Liver (tissue), 8 donors: ENCODE measurements at regions not wholly inside any gene's neighbourhood (a gene's known extent, or its start where the extent isn't known, plus 50 kb on each side); places are given as distances from the start of the nearest gene placed in this dataset.

Source experiments
- DNase-seq: peaks from one replicate; pipeline ENCODE4 v3.0.0-alpha.2; 2017; ENCODE audit warnings: low spot score
- H3K27ac ChIP-seq, 2 donors: one replicate each; pipeline ENCODE4 v1.7.0; 2013; ENCODE audit warnings: inconsistent platforms in 2 of 2, low read length in 2 of 2, control low read depth in 1 of 2, low read depth in 1 of 2, mild to moderate bottlenecking in 1 of 2
- H3K27me3 ChIP-seq, 4 donors: one replicate each; pipeline versions ENCODE4 v1.6.1 to v1.7.0; 2013; ENCODE audit warnings: low read length in 3 of 4, inconsistent platforms in 1 of 4, mild to moderate bottlenecking in 1 of 4, moderate library complexity in 1 of 4; ENCODE audit not compliant: control insufficient read depth in 4 of 4, insufficient read depth in 4 of 4
- H3K36me3 ChIP-seq, 4 donors: one replicate each; pipeline versions ENCODE4 v1.6.1 to v1.7.0; 2013; ENCODE audit warnings: low read length in 3 of 4, mild to moderate bottlenecking in 3 of 4, low read depth in 1 of 4, moderate library complexity in 1 of 4; ENCODE audit not compliant: control insufficient read depth in 4 of 4, insufficient read depth in 3 of 4
- H3K4me1 ChIP-seq, 4 donors: one replicate each; pipeline versions ENCODE4 v1.6.1 to v1.7.0; 2013; ENCODE audit warnings: low read length in 3 of 4, mild to moderate bottlenecking in 3 of 4, moderate library complexity in 1 of 4; ENCODE audit not compliant: control insufficient read depth in 4 of 4, insufficient read depth in 4 of 4
- H3K4me3 ChIP-seq, 3 donors: one replicate each; pipeline versions ENCODE4 v1.6.1 to v1.7.0; 2013; ENCODE audit warnings: low read length in 3 of 3, control low read depth in 1 of 3, low read depth in 1 of 3, mild to moderate bottlenecking in 1 of 3
- H3K9ac ChIP-seq, 2 donors: one replicate each; pipeline ENCODE4 v1.7.0; 2013; ENCODE audit warnings: low read length in 2 of 2, mild to moderate bottlenecking in 2 of 2, moderate library complexity in 2 of 2, control low read depth in 1 of 2, low read depth in 1 of 2
- H3K9me3 ChIP-seq, 4 donors: one replicate each; pipeline versions ENCODE4 v1.6.1 to v1.7.0; 2013; ENCODE audit warnings: low read length in 3 of 4; ENCODE audit not compliant: control insufficient read depth in 4 of 4
- EGR1 ChIP-seq, 2 donors: IDR thresholded peaks; 2 replicates each; pipeline ENCODE4 v1.6.1; 2016 to 2018; ENCODE audit warnings: antibody characterized with exemption in 2 of 2, low read depth in 2 of 2
- FOXA1 ChIP-seq: IDR thresholded peaks from 2 replicates; pipeline ENCODE4 v1.6.1; 2016; ENCODE audit warnings: antibody characterized with exemption
- FOXA2 ChIP-seq: IDR thresholded peaks from 2 replicates; pipeline ENCODE4 v1.6.1; 2016; ENCODE audit warnings: antibody characterized with exemption
- GABPA ChIP-seq, 2 donors: IDR thresholded peaks in 1 of 2; conservative IDR thresholded peaks in 1 of 2; 2 replicates each; pipeline ENCODE4 v1.6.1; 2016; ENCODE audit warnings: antibody characterized with exemption in 2 of 2, mild to moderate bottlenecking in 1 of 2, moderate library complexity in 1 of 2
- HNF4A ChIP-seq, 2 donors: conservative IDR thresholded peaks; 2 replicates each; pipeline ENCODE4 v1.6.1; 2016; ENCODE audit warnings: antibody characterized with exemption in 2 of 2, mild to moderate bottlenecking in 2 of 2
- HNF4G ChIP-seq: IDR thresholded peaks from 2 replicates; pipeline ENCODE4 v1.6.1; 2016; ENCODE audit warnings: antibody characterized with exemption
- JUND ChIP-seq, 2 donors: IDR thresholded peaks; 2 replicates each; pipeline ENCODE4 v1.6.1; 2016; ENCODE audit warnings: antibody characterized with exemption in 2 of 2
- MAX ChIP-seq: IDR thresholded peaks from 2 replicates; pipeline ENCODE4 v1.6.1; 2016; ENCODE audit warnings: antibody characterized with exemption
- NR2F2 ChIP-seq: IDR thresholded peaks from 2 replicates; pipeline ENCODE4 v1.6.1; 2016; ENCODE audit warnings: antibody characterized with exemption
- RAD21 ChIP-seq, 2 donors: IDR thresholded peaks; 2 replicates each; pipeline ENCODE4 v1.6.1; 2016; ENCODE audit warnings: antibody characterized with exemption in 2 of 2, mild to moderate bottlenecking in 2 of 2
- RXRA ChIP-seq, 2 donors: IDR thresholded peaks; 2 replicates each; pipeline ENCODE4 v1.6.1; 2017 to 2018; ENCODE audit warnings: antibody characterized with exemption in 2 of 2, mild to moderate bottlenecking in 1 of 2
- SP1 ChIP-seq: IDR thresholded peaks from 2 replicates; pipeline ENCODE4 v1.6.1; 2018; ENCODE audit warnings: antibody characterized with exemption, mild to moderate bottlenecking
- TAF1 ChIP-seq: conservative IDR thresholded peaks from 2 replicates; pipeline ENCODE4 v1.6.1; 2016; ENCODE audit warnings: antibody characterized with exemption, mild to moderate bottlenecking
- YY1 ChIP-seq: IDR thresholded peaks from 2 replicates; pipeline ENCODE4 v1.6.1; 2016; ENCODE audit warnings: antibody characterized with exemption, mild to moderate bottlenecking
- WGBS: extraction: QIAGEN DNeasy Blood & Tissue Kit; methylation state at CpG from one replicate; pipeline ENCODE4 v1.1.7; 2013; 5-methylcytosine and 5-hydroxymethylcytosine counted together
- TF ChIP-seq, protein P1 (sequence below): fragments of 150-350 bp; IDR thresholded peaks from 2 replicates; pipeline ENCODE4 v1.5.1; 2017; ENCODE audit warnings: improper control_type of control experiment, low read depth, low read length; ENCODE audit not compliant: missing input control
- TF ChIP-seq, protein P2 (sequence below): IDR thresholded peaks from 2 replicates; pipeline ENCODE4 v1.6.1; 2016; ENCODE audit warnings: antibody characterized with exemption, mild to moderate bottlenecking
- TF ChIP-seq, protein P3 (sequence below): IDR thresholded peaks from 2 replicates; pipeline ENCODE4 v1.6.1; 2016; ENCODE audit warnings: antibody characterized with exemption
- TF ChIP-seq, protein P4 (sequence below): IDR thresholded peaks from 2 replicates; pipeline ENCODE4 v1.6.1; 2016; ENCODE audit warnings: antibody characterized with exemption
- donor health status: healthy.
- donor health status: healthy.
- donor health status: healthy.
- donor health status: healthy.
- donor health status: healthy.

GRCh38 chr5:21672360-21672759, 1180.8 kb downstream of the CDH12 start:
- TF ChIP-seq RXRA (IDR thresholded peaks at IDR 0.05) (no peak), FOXA2 (no peak), TAF1 (no peak), NR2F2 (no peak), RAD21 (IDR thresholded peaks at IDR 0.05) (no peak), HNF4A (conservative IDR thresholded peaks at IDR 0.05) (no peak), JUND (IDR thresholded peaks at IDR 0.05) (no peak), YY1 (no peak)
- TF ChIP-seq, protein P1, sequence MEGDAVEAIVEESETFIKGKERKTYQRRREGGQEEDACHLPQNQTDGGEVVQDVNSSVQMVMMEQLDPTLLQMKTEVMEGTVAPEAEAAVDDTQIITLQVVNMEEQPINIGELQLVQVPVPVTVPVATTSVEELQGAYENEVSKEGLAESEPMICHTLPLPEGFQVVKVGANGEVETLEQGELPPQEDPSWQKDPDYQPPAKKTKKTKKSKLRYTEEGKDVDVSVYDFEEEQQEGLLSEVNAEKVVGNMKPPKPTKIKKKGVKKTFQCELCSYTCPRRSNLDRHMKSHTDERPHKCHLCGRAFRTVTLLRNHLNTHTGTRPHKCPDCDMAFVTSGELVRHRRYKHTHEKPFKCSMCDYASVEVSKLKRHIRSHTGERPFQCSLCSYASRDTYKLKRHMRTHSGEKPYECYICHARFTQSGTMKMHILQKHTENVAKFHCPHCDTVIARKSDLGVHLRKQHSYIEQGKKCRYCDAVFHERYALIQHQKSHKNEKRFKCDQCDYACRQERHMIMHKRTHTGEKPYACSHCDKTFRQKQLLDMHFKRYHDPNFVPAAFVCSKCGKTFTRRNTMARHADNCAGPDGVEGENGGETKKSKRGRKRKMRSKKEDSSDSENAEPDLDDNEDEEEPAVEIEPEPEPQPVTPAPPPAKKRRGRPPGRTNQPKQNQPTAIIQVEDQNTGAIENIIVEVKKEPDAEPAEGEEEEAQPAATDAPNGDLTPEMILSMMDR: no peak
- TF ChIP-seq, protein P2, sequence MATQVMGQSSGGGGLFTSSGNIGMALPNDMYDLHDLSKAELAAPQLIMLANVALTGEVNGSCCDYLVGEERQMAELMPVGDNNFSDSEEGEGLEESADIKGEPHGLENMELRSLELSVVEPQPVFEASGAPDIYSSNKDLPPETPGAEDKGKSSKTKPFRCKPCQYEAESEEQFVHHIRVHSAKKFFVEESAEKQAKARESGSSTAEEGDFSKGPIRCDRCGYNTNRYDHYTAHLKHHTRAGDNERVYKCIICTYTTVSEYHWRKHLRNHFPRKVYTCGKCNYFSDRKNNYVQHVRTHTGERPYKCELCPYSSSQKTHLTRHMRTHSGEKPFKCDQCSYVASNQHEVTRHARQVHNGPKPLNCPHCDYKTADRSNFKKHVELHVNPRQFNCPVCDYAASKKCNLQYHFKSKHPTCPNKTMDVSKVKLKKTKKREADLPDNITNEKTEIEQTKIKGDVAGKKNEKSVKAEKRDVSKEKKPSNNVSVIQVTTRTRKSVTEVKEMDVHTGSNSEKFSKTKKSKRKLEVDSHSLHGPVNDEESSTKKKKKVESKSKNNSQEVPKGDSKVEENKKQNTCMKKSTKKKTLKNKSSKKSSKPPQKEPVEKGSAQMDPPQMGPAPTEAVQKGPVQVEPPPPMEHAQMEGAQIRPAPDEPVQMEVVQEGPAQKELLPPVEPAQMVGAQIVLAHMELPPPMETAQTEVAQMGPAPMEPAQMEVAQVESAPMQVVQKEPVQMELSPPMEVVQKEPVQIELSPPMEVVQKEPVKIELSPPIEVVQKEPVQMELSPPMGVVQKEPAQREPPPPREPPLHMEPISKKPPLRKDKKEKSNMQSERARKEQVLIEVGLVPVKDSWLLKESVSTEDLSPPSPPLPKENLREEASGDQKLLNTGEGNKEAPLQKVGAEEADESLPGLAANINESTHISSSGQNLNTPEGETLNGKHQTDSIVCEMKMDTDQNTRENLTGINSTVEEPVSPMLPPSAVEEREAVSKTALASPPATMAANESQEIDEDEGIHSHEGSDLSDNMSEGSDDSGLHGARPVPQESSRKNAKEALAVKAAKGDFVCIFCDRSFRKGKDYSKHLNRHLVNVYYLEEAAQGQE: no peak
- no peak overlapping the region for H3K9ac ChIP-seq
- H3K4me1 ChIP-seq: no peaks in the 10 kb centered on the region
- no peak overlapping the region for H3K4me3 ChIP-seq
- H3K27ac ChIP-seq: no peak overlapping the region
- DNase-seq: no peak
- H3K27me3 ChIP-seq: no peaks in the 10 kb centered on the region
- H3K9me3 ChIP-seq: peaks cover 0 to 2% (median 0%) of the 10 kb centered on the region in 4 donors
- H3K36me3 ChIP-seq: no peaks in the 10 kb centered on the region

GRCh38 chr5:21665524-21665923, 1187.6 kb downstream of the CDH12 start:
- DNase-seq: no peak
- 64% methylated on average over 2 of the region's 2 CpGs for WGBS
- no peak for TF ChIP-seq FOXA1
- no peak for TF ChIP-seq HNF4G
- no peak for TF ChIP-seq MAX
- TF ChIP-seq FOXA2: no peak
- TF ChIP-seq, protein P1: no peak
- no peak for TF ChIP-seq RAD21 (IDR thresholded peaks at IDR 0.05)
- no peak for TF ChIP-seq JUND (IDR thresholded peaks at IDR 0.05)
- TF ChIP-seq NR2F2: no peak
- no peak for TF ChIP-seq RXRA (IDR thresholded peaks at IDR 0.05)
- no peak for TF ChIP-seq HNF4A (conservative IDR thresholded peaks at IDR 0.05)
- TF ChIP-seq, protein P2: no peak
- no peak for TF ChIP-seq YY1
- no peak for TF ChIP-seq GABPA (IDR thresholded peaks at IDR 0.05 in 1 of 2, conservative IDR thresholded peaks at IDR 0.05 in 1 of 2)
- no peak for TF ChIP-seq SP1
- TF ChIP-seq, protein P3, sequence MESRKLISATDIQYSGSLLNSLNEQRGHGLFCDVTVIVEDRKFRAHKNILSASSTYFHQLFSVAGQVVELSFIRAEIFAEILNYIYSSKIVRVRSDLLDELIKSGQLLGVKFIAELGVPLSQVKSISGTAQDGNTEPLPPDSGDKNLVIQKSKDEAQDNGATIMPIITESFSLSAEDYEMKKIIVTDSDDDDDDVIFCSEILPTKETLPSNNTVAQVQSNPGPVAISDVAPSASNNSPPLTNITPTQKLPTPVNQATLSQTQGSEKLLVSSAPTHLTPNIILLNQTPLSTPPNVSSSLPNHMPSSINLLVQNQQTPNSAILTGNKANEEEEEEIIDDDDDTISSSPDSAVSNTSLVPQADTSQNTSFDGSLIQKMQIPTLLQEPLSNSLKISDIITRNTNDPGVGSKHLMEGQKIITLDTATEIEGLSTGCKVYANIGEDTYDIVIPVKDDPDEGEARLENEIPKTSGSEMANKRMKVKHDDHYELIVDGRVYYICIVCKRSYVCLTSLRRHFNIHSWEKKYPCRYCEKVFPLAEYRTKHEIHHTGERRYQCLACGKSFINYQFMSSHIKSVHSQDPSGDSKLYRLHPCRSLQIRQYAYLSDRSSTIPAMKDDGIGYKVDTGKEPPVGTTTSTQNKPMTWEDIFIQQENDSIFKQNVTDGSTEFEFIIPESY: no peak
- TF ChIP-seq, protein P4, sequence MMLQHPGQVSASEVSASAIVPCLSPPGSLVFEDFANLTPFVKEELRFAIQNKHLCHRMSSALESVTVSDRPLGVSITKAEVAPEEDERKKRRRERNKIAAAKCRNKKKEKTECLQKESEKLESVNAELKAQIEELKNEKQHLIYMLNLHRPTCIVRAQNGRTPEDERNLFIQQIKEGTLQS: no peak
- no peak for TF ChIP-seq TAF1
- no peak for TF ChIP-seq EGR1 (IDR thresholded peaks at IDR 0.05; ENCODE audit: low read depth in 2 of 2)

More at GRCh38 chr5:21665524-21665923, 1187.6 kb downstream of the CDH12 start:
- Histone ChIP-seq H3K9me3 (peaks cover 0 to 2% (median 0%) of the 10 kb centered on the region in 4 donors), H3K27me3 (peaks cover 0 to 2% (median 0%) of the 10 kb centered on the region in 4 donors), H3K4me1 (no peaks in the 10 kb centered on the region), H3K27ac (no peak overlapping the region), H3K9ac (no peak overlapping the region), H3K36me3 (no peaks in the 10 kb centered on the region), H3K4me3 (no peak overlapping the region)
